H1 (cell line): ENCODE measurements at regions not wholly inside any gene's neighbourhood (a gene's known extent, or its start where the extent isn't known, plus 50 kb on each side); places are given as distances from the start of the nearest gene placed in this dataset.

Experiments
- CTCF ChIA-PET: fragments of 300-600 bp; sonication (Branson Sonifier 250); formaldehyde crosslinking; loops from one replicate; lab custom pipeline; 2021; ENCODE audit not compliant: partially characterized antibody; lab: Charles Lee
- POLR2A ChIA-PET: fragments of 300-600 bp; sonication (Branson Sonifier 250); formaldehyde crosslinking; loops from one replicate; lab custom pipeline; 2021; ENCODE audit warnings: inconsistent platforms; ENCODE audit not compliant: partially characterized antibody; lab: Charles Lee
- DNase-seq, 2 experiments: peaks; one replicate each; pipeline versions ENCODE4 v3.0.0 to v3.0.0-alpha.2; 2010 to 2022; ENCODE audit warnings: low spot score in 2 of 2, low read depth in 1 of 2, mixed read lengths in 1 of 2
- FAIRE-seq: peaks from 2 replicates; lab custom pipeline; 2011; peaks lifted over from hg19 to GRCh38; lab: Jason Lieb, UNC
- H2AFZ ChIP-seq: 2 replicates; pipeline ENCODE4 v1.8.1; 2012; ENCODE audit warnings: low read length, inconsistent platforms
- H2AK5ac ChIP-seq: 2 replicates; pipeline ENCODE4 v1.6.1; 2013; ENCODE audit warnings: low read depth, low read length
- H2BK120ac ChIP-seq: replicated peaks from 2 replicates; pipeline ENCODE3; 2013; ENCODE audit warnings: low read depth, low read length, inconsistent platforms
- H2BK12ac ChIP-seq: 2 replicates; pipeline ENCODE4 v1.6.1; 2013; ENCODE audit warnings: low read depth, low read length
- H2BK15ac ChIP-seq: 2 replicates; pipeline ENCODE4 v1.6.1; 2013; ENCODE audit warnings: low read length
- H2BK20ac ChIP-seq: 2 replicates; pipeline ENCODE4 v1.6.1; 2013; ENCODE audit warnings: low read length
- H2BK5ac ChIP-seq: 2 replicates; pipeline ENCODE4 v1.6.1; 2013; ENCODE audit warnings: low read depth, low read length
- H3K14ac ChIP-seq: 2 replicates; pipeline ENCODE4 v1.6.1; 2013; ENCODE audit warnings: inconsistent platforms; ENCODE audit not compliant: insufficient read length
- H3K18ac ChIP-seq: 2 replicates; pipeline ENCODE4 v1.6.1; 2013; ENCODE audit warnings: low read length; ENCODE audit errors: extremely low read depth
- H3K23ac ChIP-seq: 2 replicates; pipeline ENCODE4 v1.6.1; 2013; ENCODE audit warnings: inconsistent platforms; ENCODE audit not compliant: insufficient read length
- H3K23me2 ChIP-seq: 2 replicates; pipeline ENCODE4 v1.6.1; 2013; ENCODE audit warnings: low read depth, low read length
- H3K27ac ChIP-seq: 2 replicates; pipeline ENCODE4 v1.6.1; 2011; ENCODE audit warnings: low read depth, low read length, inconsistent platforms
- H3K27me3 ChIP-seq, 4 experiments: replicated peaks in 1 of 4; 1 replicate in 1 of 4; 2 replicates in 3 of 4; pipeline versions ENCODE4 v1.6.1 to v1.8.1; 2011 to 2013; ENCODE audit warnings: low read length in 3 of 4, mild to moderate bottlenecking in 3 of 4, inconsistent platforms in 2 of 4, mixed read lengths in 2 of 4, moderate library complexity in 1 of 4; ENCODE audit not compliant: control insufficient read depth in 3 of 4, insufficient read depth in 3 of 4; ENCODE audit errors: extremely low read depth in 1 of 4
- H3K36me3 ChIP-seq, 4 experiments: 2 replicates each; pipeline versions ENCODE4 v1.6.1 to v1.8.1; 2011 to 2013; ENCODE audit warnings: mild to moderate bottlenecking in 4 of 4, low read length in 3 of 4, moderate library complexity in 2 of 4, control low read depth in 1 of 4, inconsistent platforms in 1 of 4; ENCODE audit not compliant: insufficient read depth in 4 of 4, control insufficient read depth in 2 of 4
- H3K4ac ChIP-seq: replicated peaks from 2 replicates; pipeline ENCODE3; 2013; ENCODE audit warnings: low read length, low read depth, mixed read lengths, inconsistent platforms; ENCODE audit not compliant: insufficient read length
- H3K4me1 ChIP-seq, 4 experiments: replicated peaks in 1 of 4; 1 replicate in 1 of 4; 2 replicates in 3 of 4; pipeline versions ENCODE4 v1.6.1 to v1.8.1; 2011 to 2013; ENCODE audit warnings: low read length in 3 of 4, inconsistent platforms in 2 of 4, mixed read lengths in 1 of 4; ENCODE audit not compliant: insufficient read depth in 4 of 4, control insufficient read depth in 3 of 4
- H3K4me2 ChIP-seq, 2 experiments: 2 replicates each; pipeline versions ENCODE4 v1.6.1 to v1.8.1; 2011 to 2013; ENCODE audit warnings: low read depth in 2 of 2, low read length in 2 of 2, control low read depth in 1 of 2, inconsistent platforms in 1 of 2, mild to moderate bottlenecking in 1 of 2; ENCODE audit not compliant: insufficient read depth in 1 of 2
- H3K4me3 ChIP-seq, 4 experiments: fragments of 200-600, 300-600 bp in 1 of 4; sonication (generic), shearing (Covaris generic), sonication (Bioruptor Twin) in 1 of 4; 2 replicates each; pipeline versions ENCODE4 v1.5.1 to v1.8.1; 2011 to 2016; ENCODE audit warnings: low read length in 4 of 4, low read depth in 3 of 4, control low read depth in 2 of 4, inconsistent platforms in 2 of 4, mild to moderate bottlenecking in 2 of 4, mixed read lengths in 1 of 4, moderate library complexity in 1 of 4; ENCODE audit not compliant: insufficient read depth in 2 of 4; ENCODE audit errors: extremely low read depth in 1 of 4
- H3K56ac ChIP-seq: replicated peaks from 2 replicates; pipeline ENCODE3; 2013; ENCODE audit warnings: low read depth, mild to moderate bottlenecking, mixed read lengths, low read length, inconsistent platforms; ENCODE audit not compliant: insufficient read length
- H3K79me1 ChIP-seq: 2 replicates; pipeline ENCODE4 v1.6.1; 2013; ENCODE audit warnings: low read depth, low read length, control low read depth
- H3K79me2 ChIP-seq, 2 experiments: 2 replicates each; pipeline versions ENCODE4 v1.6.1 to v1.8.1; 2012 to 2013; ENCODE audit warnings: low read length in 2 of 2, mild to moderate bottlenecking in 2 of 2, inconsistent platforms in 1 of 2; ENCODE audit not compliant: insufficient read depth in 2 of 2, control insufficient read depth in 1 of 2
- H3K9ac ChIP-seq, 4 experiments: replicated peaks in 1 of 4; 1 replicate in 1 of 4; 2 replicates in 3 of 4; pipeline versions ENCODE4 v1.6.1 to v1.8.1; 2011 to 2013; ENCODE audit warnings: low read depth in 3 of 4, low read length in 3 of 4, control low read depth in 2 of 4, mild to moderate bottlenecking in 2 of 4, moderate library complexity in 2 of 4, inconsistent platforms in 1 of 4; ENCODE audit errors: extremely low read depth in 1 of 4
- H3K9me3 ChIP-seq, 2 experiments: 2 replicates each; pipeline versions ENCODE4 v1.6.1 to v1.8.1; 2012 to 2013; ENCODE audit warnings: mild to moderate bottlenecking in 2 of 2, moderate library complexity in 2 of 2, control low read depth in 1 of 2, inconsistent platforms in 1 of 2, low read depth in 1 of 2, low read length in 1 of 2, mixed read lengths in 1 of 2; ENCODE audit not compliant: insufficient read depth in 2 of 2
- H4K20me1 ChIP-seq, 2 experiments: replicated peaks in 1 of 2; 2 replicates each; pipeline versions ENCODE3 to v1.8.1; 2011 to 2013; ENCODE audit warnings: inconsistent platforms in 2 of 2, low read length in 2 of 2, mild to moderate bottlenecking in 1 of 2; ENCODE audit not compliant: insufficient read depth in 2 of 2, control insufficient read depth in 1 of 2
- H4K5ac ChIP-seq: 2 replicates; pipeline ENCODE4 v1.6.1; 2013; ENCODE audit warnings: low read length, low read depth, mixed read lengths, inconsistent platforms; ENCODE audit not compliant: insufficient read length
- H4K8ac ChIP-seq: 2 replicates; pipeline ENCODE4 v1.8.0; 2013; ENCODE audit warnings: mild to moderate bottlenecking, moderate library complexity, low read length, inconsistent platforms; ENCODE audit not compliant: insufficient read depth; ENCODE audit errors: extremely low read depth
- H4K91ac ChIP-seq: replicated peaks from 2 replicates; pipeline ENCODE3; 2013; ENCODE audit warnings: low read length, mixed read lengths, inconsistent platforms; ENCODE audit not compliant: insufficient read length
- KDM4A ChIP-seq: IDR thresholded peaks from one replicate; pipeline ENCODE4 v1.7.1; 2012; ENCODE audit warnings: low read depth, mild to moderate bottlenecking, moderate library complexity, low read length, inconsistent platforms; ENCODE audit not compliant: severe bottlenecking
- WGBS, 2 experiments: shearing (Covaris generic) in 1 of 2; methylation state at CpG; one replicate each; pipeline versions ENCODE4 v1.1.6 to v1.1.7; 2013 to 2015; ENCODE audit warnings: low lambda C conversion rate in 2 of 2, mixed read lengths in 2 of 2, inconsistent platforms in 1 of 2, low coverage in 1 of 2, missing lambda C conversion rate in 1 of 2; ENCODE audit not compliant: insufficient replicate concordance in 2 of 2, insufficient coverage in 1 of 2, insufficient read length in 1 of 2; ENCODE audit errors: extremely low coverage in 1 of 2, missing lambda C conversion rate in 1 of 2; 5-methylcytosine and 5-hydroxymethylcytosine counted together

DNA sequence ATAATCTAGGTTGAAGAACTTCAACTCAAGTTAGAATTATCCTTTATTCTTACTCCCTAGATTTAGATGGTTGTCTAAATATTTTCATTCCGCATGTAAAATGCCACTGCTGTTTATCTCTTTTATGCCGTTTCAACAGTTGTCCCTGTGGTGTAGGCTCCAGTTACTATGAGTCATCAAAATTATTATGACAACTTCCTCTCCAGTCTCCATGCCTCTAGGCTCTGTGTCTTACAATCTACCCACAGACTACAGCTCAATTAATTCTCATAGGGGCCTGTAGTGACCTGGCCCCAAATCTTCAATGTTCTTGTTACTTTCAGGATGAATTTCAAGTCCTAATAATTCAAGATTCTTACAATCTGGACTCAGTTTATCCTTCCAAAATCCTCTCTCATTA, 105.8 kb upstream of the UNC13C start:
- no peak overlapping the region for H2AK5ac ChIP-seq
- ChIA-PET POLR2A (no interaction called here), CTCF (no interaction called here)
- H3K18ac ChIP-seq = no peak overlapping the region
- H3K23me2 ChIP-seq = no peaks in the 10 kb centered on the region
- H4K91ac ChIP-seq = no peak overlapping the region
- peaks cover 3 to 24% of the 10 kb centered on the region in 2 experiments; a peak in 2 of 4 replicates for H3K9me3 ChIP-seq
- H2BK120ac ChIP-seq = no peak overlapping the region
- H3K23ac ChIP-seq = no peak overlapping the region
- no peak overlapping the region for H2AFZ ChIP-seq
- no peak overlapping the region for H3K27ac ChIP-seq
- H4K8ac ChIP-seq = no peak overlapping the region
- DNase-seq (no peak), FAIRE-seq (no peak)
- H3K4me1 ChIP-seq = no peaks in the 10 kb centered on the region
- no peak for TF ChIP-seq KDM4A
- no peak overlapping the region for H3K56ac ChIP-seq
- H3K4ac ChIP-seq = no peak overlapping the region
- H4K20me1 ChIP-seq = no peaks in the 10 kb centered on the region
- H3K9ac ChIP-seq = no peak overlapping the region
- no peaks in the 10 kb centered on the region for H3K36me3 ChIP-seq
- H3K14ac ChIP-seq = no peak overlapping the region
- no peaks in the 10 kb centered on the region for H3K79me1 ChIP-seq
- no peak overlapping the region for H3K4me2 ChIP-seq
- no peak overlapping the region for H3K4me3 ChIP-seq
- 92% methylated on average over 2 of the region's 2 CpGs; no CpG with 5 or more reads in 1 of the 2 experiments for WGBS, 2 experiments
- H2BK12ac ChIP-seq = no peak overlapping the region
- no peak overlapping the region for H2BK15ac ChIP-seq
- no peak overlapping the region for H2BK20ac ChIP-seq
- no peak overlapping the region for H4K5ac ChIP-seq
- H3K27me3 ChIP-seq = no peaks in the 10 kb centered on the region
- H3K79me2 ChIP-seq = no peaks in the 10 kb centered on the region
- no peak overlapping the region for H2BK5ac ChIP-seq
